K562 (cell line): ENCODE measurements at regions not wholly inside any gene's neighbourhood (a gene's known extent, or its start where the extent isn't known, plus 50 kb on each side); places are given as distances from the start of the nearest gene placed in this dataset.

Experiments
- ATAC-seq: fragments of 200-7000 bp; cut with Tn5 transposase; 3 replicates; pipeline ENCODE4 v1.9.1; 2020; ENCODE audit warnings: moderate library complexity
- BruUV-seq: library from RNA; stranded (reverse); fragments of 400-500 nt; replicated peaks from 2 replicates; lab custom pipeline; 2021; lab: Mats Ljungman, UMichigan
- CTCF ChIA-PET: fragments of 300-600 bp; formaldehyde crosslinking; extraction: SDS; loops from one replicate; lab custom pipeline; 2021; ENCODE audit warnings: low intra/inter-chr PET ratio; lab: Yijun Ruan, JAX
- POLR2A ChIA-PET: fragments of 300-600, 350-650 bp; sonication (Branson Sonifier 250); formaldehyde crosslinking; extraction: SDS; loops from one replicate; lab custom pipeline; 2021; ENCODE audit warnings: antibody characterized with exemption, inconsistent platforms; lab: Yijun Ruan, JAX
- DNase-seq, 4 experiments: peaks; one replicate each; pipeline versions ENCODE4 v3.0.0 to v3.0.0-alpha.2; 2011 to 2018; ENCODE audit warnings: low spot score in 3 of 4, mixed read lengths in 3 of 4; ENCODE audit errors: extremely low read depth in 1 of 4
- FAIRE-seq: peaks from 2 replicates; lab custom pipeline; 2011; peaks lifted over from hg19 to GRCh38; lab: Jason Lieb, UNC
- H2AFZ ChIP-seq: 2 replicates; pipeline ENCODE4 v1.6.0; 2011; ENCODE audit warnings: low read depth, low read length, control low read depth, inconsistent platforms
- H3K27ac ChIP-seq: fragments of 200-600 bp; 3 replicates; pipeline ENCODE4 v1.8.0; 2011; ENCODE audit warnings: low read depth, mild to moderate bottlenecking, control low read depth, inconsistent platforms, low read length, moderate library complexity, mixed read lengths; ENCODE audit errors: extremely low read depth
- H3K27me3 ChIP-seq, 2 experiments: fragments of 300-600 bp in 1 of 2; 2 replicates in 1 of 2; 3 replicates in 1 of 2; pipeline versions ENCODE4 v1.6.0 to v1.8.0; 2011; ENCODE audit warnings: inconsistent platforms in 2 of 2, low read length in 2 of 2, mild to moderate bottlenecking in 1 of 2, mixed read lengths in 1 of 2, moderate library complexity in 1 of 2; ENCODE audit not compliant: control insufficient read depth in 2 of 2, insufficient read depth in 2 of 2
- H3K36me3 ChIP-seq: fragments of 300-600 bp; 3 replicates; pipeline ENCODE4 v1.8.0; 2011; ENCODE audit warnings: mild to moderate bottlenecking, low read length, inconsistent platforms; ENCODE audit not compliant: control insufficient read depth, insufficient read depth
- H3K4me1 ChIP-seq, 2 experiments: fragments of 200-600 bp in 1 of 2; replicated peaks in 1 of 2; 2 replicates in 1 of 2; 3 replicates in 1 of 2; pipeline versions ENCODE4 v1.5.1 to v1.8.0; 2011; ENCODE audit warnings: inconsistent platforms in 2 of 2, low read length in 2 of 2, mild to moderate bottlenecking in 1 of 2, mixed read lengths in 1 of 2, moderate library complexity in 1 of 2; ENCODE audit not compliant: control insufficient read depth in 2 of 2, insufficient read depth in 2 of 2
- H3K4me2 ChIP-seq: 2 replicates; pipeline ENCODE4 v1.6.1; 2011; ENCODE audit warnings: low read length, control low read depth, inconsistent platforms, mixed read lengths; ENCODE audit not compliant: insufficient read depth
- H3K4me3 ChIP-seq: fragments of 200-600 bp; sonication (generic), shearing (Covaris generic); 2 replicates; pipeline ENCODE4 v1.5.1; 2016; ENCODE audit warnings: control low read depth, inconsistent platforms
- H3K79me2 ChIP-seq: fragments of 200-600 bp; 3 replicates; pipeline ENCODE4 v1.8.0; 2011; ENCODE audit warnings: low read length, inconsistent platforms; ENCODE audit not compliant: control insufficient read depth, insufficient read depth
- H3K9ac ChIP-seq, 2 experiments: 2 replicates each; pipeline versions ENCODE4 v1.6.0 to v1.6.1; 2011; ENCODE audit warnings: low read depth in 2 of 2, low read length in 2 of 2, control low read depth in 1 of 2, inconsistent platforms in 1 of 2, mild to moderate bottlenecking in 1 of 2, mixed read lengths in 1 of 2; ENCODE audit not compliant: insufficient read depth in 1 of 2
- H3K9me1 ChIP-seq: one replicate; pipeline ENCODE4 v1.6.0; 2011; ENCODE audit warnings: inconsistent platforms, mild to moderate bottlenecking, low read length, moderate library complexity; ENCODE audit not compliant: control insufficient read depth, insufficient read depth
- H3K9me3 ChIP-seq: replicated peaks from 2 replicates; pipeline ENCODE4 v1.5.1; 2011; ENCODE audit warnings: low read depth, low read length, inconsistent platforms; ENCODE audit not compliant: control insufficient read depth, insufficient read depth
- H4K20me1 ChIP-seq: replicated peaks from 2 replicates; pipeline ENCODE4 v1.6.1; 2011; ENCODE audit warnings: low read length, inconsistent platforms, mixed read lengths; ENCODE audit not compliant: control insufficient read depth, insufficient read depth
- CHD2 ChIP-seq: IDR thresholded peaks from 2 replicates; pipeline ENCODE4 v1.6.1; 2011; ENCODE audit warnings: low read depth, low read length
- CTCFL ChIP-seq: IDR thresholded peaks from 2 replicates; pipeline ENCODE4 v1.6.1; 2011; ENCODE audit warnings: borderline replicate concordance, low read depth, mild to moderate bottlenecking, moderate library complexity, low read length; ENCODE audit not compliant: insufficient read depth, poor library complexity, severe bottlenecking
- ETV6 ChIP-seq, 3 experiments: fragments of 150-350 bp in 1 of 3; sonication (generic) in 1 of 3; formaldehyde crosslinking in 1 of 3; IDR thresholded peaks; 2 replicates each; pipeline versions ENCODE4 v1.6.1 to v1.8.0; 2014 to 2022; ENCODE audit warnings: borderline replicate concordance in 2 of 3, low read depth in 2 of 3, antibody characterized with exemption in 1 of 3, low read length in 1 of 3, mild to moderate bottlenecking in 1 of 3, missing genetic modification reagents in 1 of 3
- GATAD2A ChIP-seq: fragments of 450-650 bp; IDR thresholded peaks from 2 replicates; pipeline ENCODE4 v1.6.1; 2017
- HDAC1 ChIP-seq, 2 experiments: fragments of 450-650 bp; IDR thresholded peaks; 2 replicates each; pipeline ENCODE4 v1.6.1; 2016 to 2017; ENCODE audit warnings: inconsistent platforms in 1 of 2, mild to moderate bottlenecking in 1 of 2, moderate library complexity in 1 of 2
- KLF1 ChIP-seq: fragments of 450-650 bp; IDR thresholded peaks from 2 replicates; pipeline ENCODE4 v1.6.1; 2016; ENCODE audit warnings: missing genetic modification characterization, missing compliant biosample characterization
- MAFG ChIP-seq: fragments of 450-650 bp; conservative IDR thresholded peaks from 2 replicates; pipeline ENCODE4 v1.6.1; 2016; ENCODE audit warnings: missing genetic modification characterization, missing compliant biosample characterization
- NFE2 ChIP-seq: IDR thresholded peaks from 2 replicates; pipeline ENCODE4 v1.6.1; 2014; ENCODE audit warnings: antibody characterized with exemption, low read depth
- NR4A1 ChIP-seq, 2 experiments: fragments of 250-450 bp in 1 of 2; fragments of 450-650 bp in 1 of 2; sonication (Bioruptor Pico) in 1 of 2; IDR thresholded peaks; 2 replicates each; pipeline versions ENCODE4 v1.4.0 to v1.6.1; 2016 to 2020; ENCODE audit warnings: mild to moderate bottlenecking in 2 of 2, missing compliant biosample characterization in 1 of 2, missing genetic modification characterization in 1 of 2, moderate library complexity in 1 of 2
- POLR2AphosphoS2 ChIP-seq: IDR thresholded peaks from 2 replicates; pipeline ENCODE4 v1.6.1; 2012; ENCODE audit warnings: low read length, improper control_type of control experiment
- ZBTB9 ChIP-seq: fragments of 450-650 bp; formaldehyde crosslinking; IDR thresholded peaks from 2 replicates; pipeline ENCODE4 v1.4.0; 2020; ENCODE audit warnings: mild to moderate bottlenecking, moderate library complexity
- ZNF668 ChIP-seq: fragments of 250-450 bp; sonication (Bioruptor Pico); IDR thresholded peaks from 2 replicates; pipeline ENCODE4 v1.8.0; 2022; ENCODE audit warnings: mild to moderate bottlenecking, inconsistent platforms
- ZNF75A ChIP-seq: fragments of 450-650 bp; formaldehyde crosslinking; IDR thresholded peaks from 2 replicates; pipeline ENCODE4 v1.4.0; 2020; ENCODE audit warnings: mild to moderate bottlenecking
- ZNF778 ChIP-seq: fragments of 450-650 bp; formaldehyde crosslinking; IDR thresholded peaks from 2 replicates; pipeline ENCODE4 v1.4.0; 2020; ENCODE audit warnings: mild to moderate bottlenecking, moderate library complexity
- WGBS: fragments of 100-300 bp; shearing (Covaris generic); methylation state at CpG from one replicate; pipeline ENCODE4 v1.1.6; 2016; ENCODE audit warnings: low coverage, mixed read lengths; ENCODE audit not compliant: insufficient coverage; ENCODE audit errors: missing lambda C conversion rate; 5-methylcytosine and 5-hydroxymethylcytosine counted together
- in situ Hi-C: fragments of 300-500 bp; cut with MboI; formaldehyde crosslinking; loops from 4 replicates; pipeline ENCODE4 v1.15.0; 2018; ENCODE audit warnings: inconsistent platforms, mixed read lengths
- intact Hi-C: fragments of 100-400 bp; cut with micrococcal nuclease; formaldehyde crosslinking; loops from 2 replicates; pipeline ENCODE4 v1.14.2; 2022
- TF ChIP-seq, protein P1 (sequence below), 2 experiments: IDR thresholded peaks; 2 replicates each; pipeline ENCODE4 v1.6.1; 2012; ENCODE audit warnings: improper control_type of control experiment in 2 of 2, low read depth in 2 of 2, low read length in 2 of 2, borderline replicate concordance in 1 of 2

- no peak for TF ChIP-seq ETV6 (IDR thresholded peaks at IDR 0.05; ENCODE audit: borderline replicate concordance in 1 of 2, low read depth in 2 of 2, low read length in 1 of 2)
- no peak for TF ChIP-seq ETV6 (CRISPR knock-in tag; IDR thresholded peaks at IDR 0.05; ENCODE audit: borderline replicate concordance)
- TF ChIP-seq HDAC1 (IDR thresholded peaks at IDR 0.05) = no peak
- no peak for TF ChIP-seq NR4A1 (CRISPR knock-in tag; IDR thresholded peaks at IDR 0.05)
- no peak for TF ChIP-seq NR4A1 (tag; IDR thresholded peaks at IDR 0.05)
Measured at GRCh38 chr22:48116871-48117270, 1354.4 kb downstream of the TBC1D22A start (continued).

GRCh38 chr22:48112687-48113521 is 1350.5 kb downstream of the TBC1D22A start:
- Histone ChIP-seq H3K4me3 (no peak overlapping the region), H3K36me3 (no peaks in the 10 kb centered on the region), H4K20me1 (no peaks in the 10 kb centered on the region), H3K27ac (no peak overlapping the region), H3K9ac (no peak overlapping the region), H3K9me1 (no peaks in the 10 kb centered on the region), H3K27me3 (no peaks in the 10 kb centered on the region), H2AFZ (no peak overlapping the region), H3K4me1 (no peaks in the 10 kb centered on the region), H3K9me3 (no peaks in the 10 kb centered on the region), H3K79me2 (no peaks in the 10 kb centered on the region), H3K4me2 (no peak overlapping the region)
- WGBS = 3% methylated on average over 7 of the region's 8 CpGs
- ChIA-PET CTCF (no interaction called here), POLR2A (no interaction called here)
- no peak for FAIRE-seq
- no peak for ATAC-seq
- DNase-seq = no peak
- no TSS peak for BruUV-seq
- intact Hi-C loops = no loop called here
- in situ Hi-C loops = no loop called here
- no peak for TF ChIP-seq GATAD2A
- TF ChIP-seq NFE2 = peak; percentile 69
- no peak for TF ChIP-seq KLF1
- TF ChIP-seq MAFG (tag) = peak; percentile 33; the same call in 1 of the 2 replicates
- no peak for TF ChIP-seq CTCFL
- TF ChIP-seq POLR2AphosphoS2 = no peak
- no peak for TF ChIP-seq ZBTB9 (CRISPR knock-in tag)
- TF ChIP-seq CHD2 = no peak
- no peak for TF ChIP-seq ZNF75A (CRISPR knock-in tag)
- no peak for TF ChIP-seq ZNF778 (CRISPR knock-in tag)
- TF ChIP-seq, protein P1, sequence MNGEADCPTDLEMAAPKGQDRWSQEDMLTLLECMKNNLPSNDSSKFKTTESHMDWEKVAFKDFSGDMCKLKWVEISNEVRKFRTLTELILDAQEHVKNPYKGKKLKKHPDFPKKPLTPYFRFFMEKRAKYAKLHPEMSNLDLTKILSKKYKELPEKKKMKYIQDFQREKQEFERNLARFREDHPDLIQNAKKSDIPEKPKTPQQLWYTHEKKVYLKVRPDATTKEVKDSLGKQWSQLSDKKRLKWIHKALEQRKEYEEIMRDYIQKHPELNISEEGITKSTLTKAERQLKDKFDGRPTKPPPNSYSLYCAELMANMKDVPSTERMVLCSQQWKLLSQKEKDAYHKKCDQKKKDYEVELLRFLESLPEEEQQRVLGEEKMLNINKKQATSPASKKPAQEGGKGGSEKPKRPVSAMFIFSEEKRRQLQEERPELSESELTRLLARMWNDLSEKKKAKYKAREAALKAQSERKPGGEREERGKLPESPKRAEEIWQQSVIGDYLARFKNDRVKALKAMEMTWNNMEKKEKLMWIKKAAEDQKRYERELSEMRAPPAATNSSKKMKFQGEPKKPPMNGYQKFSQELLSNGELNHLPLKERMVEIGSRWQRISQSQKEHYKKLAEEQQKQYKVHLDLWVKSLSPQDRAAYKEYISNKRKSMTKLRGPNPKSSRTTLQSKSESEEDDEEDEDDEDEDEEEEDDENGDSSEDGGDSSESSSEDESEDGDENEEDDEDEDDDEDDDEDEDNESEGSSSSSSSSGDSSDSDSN (IDR thresholded peaks at IDR 0.05; ENCODE audit: borderline replicate concordance in 1 of 2, low read depth in 2 of 2, low read length in 2 of 2) = no peak
- TF ChIP-seq ZNF668 = no peak
